ENCODE measurements at regions not wholly inside any gene's neighbourhood (a gene's known extent, or its start where the extent isn't known, plus 50 kb on each side); places are given as distances from the start of the nearest gene placed in this dataset.
"Not testable (repeated sequence)": the region's sequence is repeated elsewhere in the genome, so short reads cannot be mapped to it uniquely, and the experiment has no call there.

GRCh38 chr11:43034341-43034740 lies 277.5 kb upstream of the API5 start:
- no peak for DNase-seq

DNA sequence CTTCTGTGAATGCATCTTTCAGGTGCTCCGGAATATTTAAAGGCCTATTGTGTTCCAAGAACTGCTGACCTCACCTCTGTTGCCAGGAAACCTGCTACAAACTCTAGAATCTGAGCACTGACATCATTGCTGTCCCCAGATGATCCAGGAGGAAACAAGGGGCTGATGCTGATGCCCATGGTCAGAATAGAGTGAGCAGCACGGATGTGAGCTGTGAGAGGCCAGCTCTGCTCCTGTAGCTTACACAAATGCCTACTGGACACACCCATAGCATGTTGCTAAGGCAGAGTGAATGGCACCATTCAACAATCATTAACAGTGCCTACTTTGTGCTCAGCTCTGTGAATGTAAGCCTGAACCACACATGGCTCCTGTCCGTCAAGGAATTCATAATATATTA lies 276.7 kb upstream of the API5 start:
- DNase-seq, result no peak

- DNase-seq, result no peak
These were observed 258.0 kb upstream of the API5 start for GRCh38 chr11:43053638-43054412.

DNA sequence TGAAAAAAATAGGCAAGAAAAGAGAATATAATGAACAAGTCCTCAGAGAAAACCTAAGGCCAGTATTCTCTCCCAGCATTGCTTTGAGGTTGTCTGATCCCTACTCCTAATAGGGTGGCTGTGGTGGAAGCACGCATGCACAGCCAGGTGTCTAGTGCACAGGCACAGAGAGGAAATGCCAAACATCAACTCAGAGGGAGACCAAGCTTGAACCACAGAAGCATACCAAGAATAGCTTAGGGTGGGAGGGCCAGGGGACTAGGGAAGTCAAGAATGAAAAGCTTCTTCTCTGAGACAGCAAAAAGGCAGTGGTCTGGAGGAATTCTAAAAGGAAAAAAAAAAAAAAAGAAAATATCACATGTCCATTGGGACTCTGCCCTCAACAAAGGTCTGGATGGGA lies 244.1 kb upstream of the API5 start:
- DNase-seq, result no peak

- no peak for DNase-seq
These were observed 240.5 kb upstream of the API5 start for GRCh38 chr11:43071338-43071737.

GRCh38 chr11:43072096-43072495 lies 239.7 kb upstream of the API5 start:
- DNase-seq, result no peak

GRCh38 chr11:43072911-43073310 lies 238.9 kb upstream of the API5 start:
- no peak for DNase-seq

GRCh38 chr11:43074810-43075209 lies 237.0 kb upstream of the API5 start:
- DNase-seq, result no peak

DNA sequence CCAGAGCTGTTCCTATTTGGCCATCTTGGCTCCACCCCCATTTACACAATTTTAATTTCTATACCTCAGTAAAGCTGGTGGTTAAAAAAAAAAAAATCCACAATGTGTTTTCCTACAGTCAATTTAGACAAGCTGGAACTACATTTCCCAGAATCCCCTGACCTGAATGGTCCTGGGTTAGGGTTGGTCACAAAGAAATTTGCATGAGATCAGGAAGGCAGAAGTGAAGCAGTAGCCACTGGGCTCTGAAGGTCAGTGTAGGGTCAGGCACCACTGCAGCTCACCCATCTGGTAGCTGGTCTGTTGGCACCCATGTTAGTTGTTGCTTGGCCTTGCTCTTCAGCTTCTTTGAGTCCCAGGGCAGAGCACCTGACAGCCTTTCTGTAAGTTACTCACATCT lies 210.7 kb upstream of the API5 start:
- DNase-seq, result no peak

DNA sequence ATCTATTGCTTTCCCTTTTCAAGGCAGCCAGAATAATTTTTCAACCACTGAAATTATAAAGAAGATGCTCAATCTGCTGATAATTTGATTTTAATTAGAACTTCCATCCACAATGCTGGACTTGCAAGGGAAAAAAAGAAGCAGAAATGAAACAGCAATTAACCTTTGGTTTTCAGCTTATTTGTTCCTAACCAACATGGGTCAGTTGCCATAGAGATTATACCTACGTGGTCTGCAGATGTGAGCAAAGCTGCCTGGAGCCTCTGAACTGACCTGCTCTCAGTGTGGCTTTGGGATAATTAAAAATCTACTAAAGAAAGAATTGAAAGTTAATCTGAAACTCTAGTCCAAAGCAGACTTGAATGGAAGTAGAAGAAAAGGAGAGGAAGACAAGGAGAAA lies 195.7 kb upstream of the API5 start:
- DNase-seq, result no peak

DNA sequence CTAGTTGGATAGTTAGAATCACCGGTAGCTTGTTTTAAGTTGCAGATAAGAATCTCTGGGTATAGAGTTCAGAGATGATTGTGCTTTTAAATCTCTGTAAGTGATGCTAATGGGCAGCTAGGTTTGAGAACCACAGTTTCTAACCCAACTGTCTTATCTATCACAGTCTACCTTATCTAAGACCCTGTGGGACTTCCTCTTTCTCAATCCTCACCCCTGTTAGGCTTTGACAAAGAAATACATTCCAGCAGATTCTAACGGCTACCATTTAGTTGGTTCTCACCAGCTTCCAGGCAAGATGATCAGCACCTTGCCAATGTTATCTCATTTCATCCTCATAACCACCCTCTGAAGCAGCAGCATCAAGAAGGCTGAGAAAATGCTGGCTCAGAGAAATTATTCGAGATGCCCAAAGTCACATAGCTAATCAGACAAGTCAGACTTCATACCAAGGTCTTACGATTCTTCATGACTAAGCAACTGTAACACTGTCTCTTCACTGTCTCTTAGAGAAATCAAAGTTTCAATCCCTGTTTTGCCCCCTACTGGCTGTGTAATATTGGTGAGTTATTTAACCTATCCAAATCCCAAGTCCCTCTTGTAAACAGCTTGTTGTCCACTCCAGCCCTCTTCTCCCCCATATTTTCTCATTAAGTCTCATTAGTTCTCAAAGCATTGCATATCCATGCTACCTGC lies 192.4 kb upstream of the API5 start:
- DNase-seq, result no peak

- DNase-seq, result no peak
These were observed 189.2 kb upstream of the API5 start for GRCh38 chr11:43122546-43122945.

- no peak for DNase-seq
These were observed 188.4 kb upstream of the API5 start for GRCh38 chr11:43123443-43123842.

- no peak for DNase-seq
These were observed 187.4 kb upstream of the API5 start for GRCh38 chr11:43124272-43124935.

- no peak for DNase-seq
These were observed 182.5 kb upstream of the API5 start for GRCh38 chr11:43129329-43129728.

DNA sequence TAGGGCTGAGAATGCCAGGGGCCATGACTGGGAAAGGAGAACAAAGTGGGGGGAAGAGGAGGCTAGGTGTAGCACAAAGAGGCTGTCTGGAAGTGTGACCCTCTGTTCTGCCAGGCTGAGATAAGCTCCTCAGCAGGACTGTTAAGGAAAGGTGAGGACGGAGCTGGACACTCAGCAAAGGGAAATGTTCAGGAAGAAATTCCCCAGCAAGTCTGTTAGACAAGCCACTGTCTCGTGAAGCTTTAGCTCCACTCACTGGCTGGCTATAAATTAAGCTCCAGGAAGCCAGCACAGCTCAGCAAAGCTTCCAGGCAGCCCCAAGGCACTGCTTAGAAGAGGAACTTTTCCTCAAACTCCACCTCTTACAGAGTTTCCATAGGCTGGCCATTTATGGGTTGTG lies 181.2 kb upstream of the API5 start:
- no peak for DNase-seq

DNA sequence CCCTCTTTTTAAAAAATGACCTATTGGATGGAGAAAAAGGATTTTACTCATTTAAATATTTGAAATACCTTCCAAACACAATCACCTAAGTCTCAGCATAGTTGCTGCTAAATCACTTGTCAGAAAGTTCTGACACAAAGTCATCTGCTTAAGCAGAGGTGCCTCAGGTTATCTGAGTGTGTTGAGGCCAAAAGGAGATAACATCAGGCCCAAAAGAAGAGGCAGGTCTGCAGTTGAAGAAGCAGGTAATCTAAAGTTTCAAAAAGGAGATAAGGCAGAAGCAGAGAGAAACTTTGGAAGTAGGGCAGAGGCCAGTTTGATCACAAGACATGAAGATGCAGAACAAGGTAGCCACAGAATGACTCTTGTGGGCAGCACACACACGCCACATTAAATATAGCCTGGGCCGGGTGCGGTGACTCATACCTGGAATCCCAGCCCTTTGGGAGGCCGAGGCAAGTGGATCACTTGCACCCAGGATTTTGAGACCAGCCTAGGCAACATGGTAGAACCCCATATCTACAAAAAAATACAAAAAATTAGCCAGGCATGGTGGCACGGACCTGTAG lies 175.7 kb upstream of the API5 start:
- no peak for DNase-seq

- no peak for DNase-seq
These were observed 173.1 kb upstream of the API5 start for GRCh38 chr11:43138621-43139140.

DNA sequence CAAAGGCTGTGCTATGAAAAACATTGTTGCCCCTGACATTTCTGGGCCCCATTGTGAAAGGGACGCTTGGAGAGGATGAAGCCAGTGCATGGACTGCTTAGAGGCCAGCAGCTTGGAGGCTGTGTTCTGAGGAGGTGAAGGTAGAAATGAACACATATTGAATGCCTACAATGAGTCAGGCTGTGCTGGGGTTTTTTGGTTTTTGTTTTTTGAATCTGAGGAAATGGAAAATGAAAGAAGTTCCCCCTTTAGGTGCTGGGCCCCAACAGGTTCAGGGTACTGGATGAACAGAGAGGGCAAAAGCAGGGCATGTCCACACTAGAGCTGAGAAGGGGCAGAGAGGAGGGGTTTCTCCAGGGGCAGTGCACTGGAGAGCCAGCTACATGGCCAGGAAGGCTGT lies 166.1 kb upstream of the API5 start:
- DNase-seq, result no peak

GRCh38 chr11:43150697-43151096 lies 161.1 kb upstream of the API5 start:
- no peak for DNase-seq

DNA sequence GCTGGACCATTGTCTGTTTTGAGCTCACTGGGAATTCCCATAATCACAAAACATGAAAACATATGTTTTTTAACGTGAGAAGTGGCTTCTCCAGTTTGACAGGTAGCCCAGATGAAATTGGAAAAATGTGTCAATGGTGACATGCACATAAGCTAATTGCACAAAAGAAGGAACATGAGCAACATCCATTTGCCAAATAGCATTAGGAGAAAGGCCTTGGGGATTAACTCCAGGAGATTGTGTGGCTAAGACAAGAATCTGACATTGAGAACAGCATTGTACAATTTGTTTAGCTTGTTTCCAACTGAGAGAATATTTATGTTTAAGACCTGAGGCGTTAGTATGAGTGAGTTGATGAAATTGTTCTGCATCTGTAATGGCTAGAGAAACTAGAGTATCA lies 147.0 kb upstream of the API5 start:
- no peak for DNase-seq

- not testable (repeated sequence) for DNase-seq
These were observed 146.4 kb upstream of the API5 start for GRCh38 chr11:43165393-43165792.

GRCh38 chr11:43168241-43168640 lies 143.6 kb upstream of the API5 start:
- not testable (repeated sequence) for DNase-seq

DNA sequence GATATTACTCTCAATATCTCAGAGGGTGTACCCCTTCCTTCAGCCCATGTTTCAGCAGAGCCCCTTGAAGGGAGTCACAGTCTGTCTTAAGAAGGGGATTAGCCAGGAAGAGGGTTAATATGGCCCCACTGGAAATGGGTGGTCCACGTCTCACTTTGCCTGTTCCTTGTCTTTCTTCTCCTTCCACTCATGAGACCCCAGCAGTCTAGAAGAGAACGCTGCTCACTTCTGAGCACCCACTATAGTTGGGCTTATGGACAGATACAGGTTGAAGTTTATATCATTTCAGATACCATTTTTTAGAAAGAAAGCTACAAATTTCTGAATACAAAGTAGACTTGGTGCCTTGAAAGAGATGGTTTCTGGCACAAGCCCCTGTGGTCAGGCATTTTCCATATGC lies 139.3 kb upstream of the API5 start:
- no peak for DNase-seq

Measured in NCI-H446 treated with DMSO at 0.1 percent for 48 hours (cell line).